ENCODE measurements at regions not wholly inside any gene's neighbourhood (a gene's known extent, or its start where the extent isn't known, plus 50 kb on each side); places are given as distances from the start of the nearest gene placed in this dataset.

DNA sequence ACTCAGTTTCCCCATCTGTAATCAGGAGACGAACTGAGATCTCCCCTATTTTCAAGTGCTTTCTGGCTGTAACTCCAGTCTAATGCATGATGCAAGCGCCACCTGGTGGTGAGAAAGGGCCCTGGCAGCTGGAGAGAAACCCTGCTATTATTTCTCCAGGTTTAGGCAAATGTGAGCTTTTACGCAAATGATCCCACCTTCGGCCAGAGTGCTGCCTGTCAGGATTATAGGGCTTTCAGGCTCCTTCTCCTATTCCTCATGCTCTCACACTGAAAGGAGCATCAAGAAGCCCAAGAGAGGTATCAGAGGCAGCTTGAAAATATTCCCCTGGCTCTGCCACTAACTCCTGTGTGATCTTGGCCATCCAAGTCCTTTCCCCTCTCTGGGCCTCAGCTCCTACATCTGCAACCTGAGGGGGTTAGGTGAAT, 93.9 kb upstream of the RASGRF1 start:
- H3K4me3 ChIP-seq (ENCODE audit: low read depth in 1 of 2, low read length in 2 of 2), result no peak overlapping the region
- no peaks in the 10 kb centered on the region for H3K4me1 ChIP-seq (ENCODE audit: insufficient read depth, low read length)
- DNase-seq, result peak; percentile 68
- no peaks in the 10 kb centered on the region for H3K27me3 ChIP-seq (ENCODE audit: insufficient read depth, low read length, poor library complexity)
- H3K9ac ChIP-seq (ENCODE audit: low read depth, low read length), result no peak overlapping the region
- no peak overlapping the region for H2AFZ ChIP-seq (ENCODE audit: low read depth, low read length)
- H3K9me3 ChIP-seq (ENCODE audit: insufficient read depth, low read length, severe bottlenecking), result no peaks in the 10 kb centered on the region
- no peak overlapping the region for H3K4me2 ChIP-seq (ENCODE audit: insufficient read depth, low read length)
- H4K20me1 ChIP-seq (ENCODE audit: insufficient read depth, low read length), result no peaks in the 10 kb centered on the region
- peak; percentile 92 for TF ChIP-seq CTCF (IDR thresholded peaks at IDR 0.05; ENCODE audit: borderline replicate concordance, extremely low read depth, low read length, poor library complexity, severe bottlenecking)
- no peak for TF ChIP-seq EZH2 (IDR thresholded peaks at IDR 0.05; ENCODE audit: borderline replicate concordance, low read depth, low read length, severe bottlenecking)
- no peak overlapping the region for H3K27ac ChIP-seq (ENCODE audit: low read length)
- peak; percentile 64; the same call in 1 of the 3 replicates for ATAC-seq (ENCODE audit: insufficient read depth, low read depth)
- H3K79me2 ChIP-seq (ENCODE audit: insufficient read depth, low read length), result no peaks in the 10 kb centered on the region
- no peaks in the 10 kb centered on the region for H3K36me3 ChIP-seq (ENCODE audit: insufficient read depth, low read length)

- Histone ChIP-seq H3K27ac (ENCODE audit: low read length) (no peak overlapping the region), H3K9me3 (ENCODE audit: insufficient read depth, low read length, severe bottlenecking) (no peaks in the 10 kb centered on the region), H3K36me3 (ENCODE audit: insufficient read depth, low read length) (no peaks in the 10 kb centered on the region), H3K4me1 (ENCODE audit: insufficient read depth, low read length) (no peaks in the 10 kb centered on the region), H3K4me2 (ENCODE audit: insufficient read depth, low read length) (no peak overlapping the region), H3K79me2 (ENCODE audit: insufficient read depth, low read length) (no peaks in the 10 kb centered on the region), H3K9ac (ENCODE audit: low read depth, low read length) (no peak overlapping the region), H2AFZ (ENCODE audit: low read depth, low read length) (no peak overlapping the region), H3K4me3 (ENCODE audit: low read depth in 1 of 2, low read length in 2 of 2) (no peak overlapping the region), H3K27me3 (ENCODE audit: insufficient read depth, low read length, poor library complexity) (no peaks in the 10 kb centered on the region), H4K20me1 (ENCODE audit: insufficient read depth, low read length) (no peaks in the 10 kb centered on the region)
- no peak for TF ChIP-seq CTCF (IDR thresholded peaks at IDR 0.05; ENCODE audit: borderline replicate concordance, extremely low read depth, low read length, poor library complexity, severe bottlenecking)
- no peak for DNase-seq
- ATAC-seq (ENCODE audit: insufficient read depth, low read depth), result no peak
Measured at GRCh38 chr15:79180318-79180717, 89.7 kb upstream of the RASGRF1 start.

DNA sequence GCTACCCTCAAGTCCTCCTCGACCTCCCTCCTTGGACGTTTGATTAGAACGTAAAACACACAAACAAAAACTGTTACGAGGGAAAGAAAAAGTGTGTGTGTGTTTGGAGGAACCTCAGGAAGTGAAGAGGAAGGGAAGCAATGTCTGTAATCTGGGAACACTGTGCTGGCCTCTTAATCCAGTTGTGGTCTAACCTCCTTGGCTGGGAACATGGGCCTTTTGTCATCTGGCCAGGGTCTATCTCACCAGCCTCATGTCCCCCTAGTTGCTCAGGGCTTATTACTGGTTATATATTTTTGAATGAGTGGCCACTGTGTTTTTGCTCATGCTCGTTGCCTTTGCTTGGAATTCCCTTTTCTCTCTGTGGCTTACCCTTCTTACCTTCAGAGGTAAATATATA, 89.0 kb upstream of the RASGRF1 start:
- Histone ChIP-seq H3K4me1 (ENCODE audit: insufficient read depth, low read length) (no peaks in the 10 kb centered on the region), H3K9ac (ENCODE audit: low read depth, low read length) (no peak overlapping the region), H3K4me2 (ENCODE audit: insufficient read depth, low read length) (no peak overlapping the region), H3K79me2 (ENCODE audit: insufficient read depth, low read length) (no peaks in the 10 kb centered on the region), H3K9me3 (ENCODE audit: insufficient read depth, low read length, severe bottlenecking) (no peaks in the 10 kb centered on the region), H3K27me3 (ENCODE audit: insufficient read depth, low read length, poor library complexity) (no peaks in the 10 kb centered on the region), H4K20me1 (ENCODE audit: insufficient read depth, low read length) (no peaks in the 10 kb centered on the region), H3K36me3 (ENCODE audit: insufficient read depth, low read length) (no peaks in the 10 kb centered on the region), H3K27ac (ENCODE audit: low read length) (no peak overlapping the region), H3K4me3 (ENCODE audit: low read depth in 1 of 2, low read length in 2 of 2) (no peak overlapping the region), H2AFZ (ENCODE audit: low read depth, low read length) (no peak overlapping the region)
- TF ChIP-seq CTCF (IDR thresholded peaks at IDR 0.05; ENCODE audit: borderline replicate concordance, extremely low read depth, low read length, poor library complexity, severe bottlenecking) (no peak), EZH2 (IDR thresholded peaks at IDR 0.05; ENCODE audit: borderline replicate concordance, low read depth, low read length, severe bottlenecking) (no peak)
- DNase-seq (no peak), ATAC-seq (ENCODE audit: insufficient read depth, low read depth) (no peak)

- H4K20me1 ChIP-seq (ENCODE audit: insufficient read depth, low read length), result no peaks in the 10 kb centered on the region
- no peaks in the 10 kb centered on the region for H3K79me2 ChIP-seq (ENCODE audit: insufficient read depth, low read length)
- no peak overlapping the region for H3K9ac ChIP-seq (ENCODE audit: low read depth, low read length)
- no peaks in the 10 kb centered on the region for H3K9me3 ChIP-seq (ENCODE audit: insufficient read depth, low read length, severe bottlenecking)
- no peak overlapping the region for H3K27ac ChIP-seq (ENCODE audit: low read length)
- DNase-seq (no peak), ATAC-seq (ENCODE audit: insufficient read depth, low read depth) (no peak)
- peaks cover under 1% of the 10 kb centered on the region for H3K27me3 ChIP-seq (ENCODE audit: insufficient read depth, low read length, poor library complexity)
- H3K4me1 ChIP-seq (ENCODE audit: insufficient read depth, low read length), result no peaks in the 10 kb centered on the region
- no peak overlapping the region for H2AFZ ChIP-seq (ENCODE audit: low read depth, low read length)
- H3K4me2 ChIP-seq (ENCODE audit: insufficient read depth, low read length), result no peak overlapping the region
- no peaks in the 10 kb centered on the region for H3K36me3 ChIP-seq (ENCODE audit: insufficient read depth, low read length)
- no peak overlapping the region for H3K4me3 ChIP-seq (ENCODE audit: low read depth in 1 of 2, low read length in 2 of 2)
- TF ChIP-seq EZH2 (IDR thresholded peaks at IDR 0.05; ENCODE audit: borderline replicate concordance, low read depth, low read length, severe bottlenecking) (no peak), CTCF (IDR thresholded peaks at IDR 0.05; ENCODE audit: borderline replicate concordance, extremely low read depth, low read length, poor library complexity, severe bottlenecking) (no peak)
Measured at GRCh38 chr15:79179108-79179561, 88.6 kb upstream of the RASGRF1 start.
